WTC11 (cell line): ENCODE measurements at regions not wholly inside any gene's neighbourhood (a gene's known extent, or its start where the extent isn't known, plus 50 kb on each side); places are given as distances from the start of the nearest gene placed in this dataset.

Source experiments
- ATF2 ChIP-seq: sonication (generic); formaldehyde crosslinking; IDR thresholded peaks from 2 replicates; pipeline ENCODE4 v1.8.1; 2022; ENCODE audit warnings: low read depth, missing genetic modification reagents, borderline replicate concordance
- ATF3 ChIP-seq: sonication (generic); formaldehyde crosslinking; conservative IDR thresholded peaks from 2 replicates; pipeline ENCODE4 v1.8.1; 2022; ENCODE audit warnings: mild to moderate bottlenecking, missing genetic modification reagents
- ATF6 ChIP-seq: sonication (generic); formaldehyde crosslinking; IDR thresholded peaks from 2 replicates; pipeline ENCODE4 v1.8.1; 2023; ENCODE audit warnings: mild to moderate bottlenecking, missing genetic modification reagents
- CTCF ChIP-seq: fragments of 200-600 bp; IDR thresholded peaks from 2 replicates; pipeline ENCODE4 v1.8.0; 2022; ENCODE audit warnings: antibody characterized with exemption
- E2F5 ChIP-seq: sonication (generic); formaldehyde crosslinking; IDR thresholded peaks from 2 replicates; pipeline ENCODE4 v1.8.1; 2022; ENCODE audit warnings: mild to moderate bottlenecking, moderate library complexity, missing genetic modification reagents
- ERG ChIP-seq: fragments of 250-450 bp; sonication (Bioruptor Pico); IDR thresholded peaks from 2 replicates; pipeline ENCODE4 v1.8.0; 2021; ENCODE audit warnings: mild to moderate bottlenecking
- FOXJ3 ChIP-seq: sonication (generic); formaldehyde crosslinking; IDR thresholded peaks from 2 replicates; pipeline ENCODE4 v1.9.0; 2021; ENCODE audit warnings: missing genetic modification reagents, mild to moderate bottlenecking, borderline replicate concordance
- FOXP4 ChIP-seq: sonication (generic); formaldehyde crosslinking; IDR thresholded peaks from 2 replicates; pipeline ENCODE4 v1.8.0; 2022; ENCODE audit warnings: mild to moderate bottlenecking, missing genetic modification reagents
- MAX ChIP-seq: sonication (generic); formaldehyde crosslinking; IDR thresholded peaks from 2 replicates; pipeline ENCODE4 v1.8.0; 2022; ENCODE audit warnings: mild to moderate bottlenecking, missing genetic modification reagents
- PRDM15 ChIP-seq: sonication (generic); formaldehyde crosslinking; IDR thresholded peaks from 2 replicates; pipeline ENCODE4 v1.8.0; 2022; ENCODE audit warnings: missing genetic modification reagents
- ZBTB43 ChIP-seq: sonication (generic); formaldehyde crosslinking; IDR thresholded peaks from 2 replicates; pipeline ENCODE4 v1.8.1; 2023; ENCODE audit warnings: mild to moderate bottlenecking, missing genetic modification reagents
- ZNF232 ChIP-seq: sonication (generic); formaldehyde crosslinking; IDR thresholded peaks from 2 replicates; pipeline ENCODE4 v1.8.0; 2022; ENCODE audit warnings: mild to moderate bottlenecking, missing genetic modification reagents

- TF ChIP-seq PRDM15 (CRISPR knock-in tag), result no peak
- no peak for TF ChIP-seq ERG (CRISPR knock-in tag)
- TF ChIP-seq CTCF, result no peak
- no peak for TF ChIP-seq FOXP4 (CRISPR knock-in tag)
- TF ChIP-seq FOXJ3 (CRISPR knock-in tag), result no peak
- TF ChIP-seq ATF2 (CRISPR knock-in tag), result no peak
- TF ChIP-seq ATF6 (CRISPR knock-in tag), result no peak
- TF ChIP-seq E2F5, result no peak
- TF ChIP-seq MAX (CRISPR knock-in tag), result no peak
- TF ChIP-seq ATF3, result no peak
- TF ChIP-seq ZBTB43 (CRISPR knock-in tag), result no peak
- no peak for TF ChIP-seq ZNF232 (CRISPR knock-in tag)
Observed at GRCh38 chr22:22789922-22790845, 97.4 kb upstream of the IGLL5 start.
